HL-60 (cell line): ENCODE measurements at regions not wholly inside any gene's neighbourhood (a gene's known extent, or its start where the extent isn't known, plus 50 kb on each side); places are given as distances from the start of the nearest gene placed in this dataset.

Experiments used
- CTCF ChIP-seq: IDR thresholded peaks from one replicate; pipeline ENCODE4 v1.5.1; 2011; ENCODE audit warnings: low read length, control low read depth, inconsistent platforms; ENCODE audit not compliant: insufficient read depth
- POLR2AphosphoS5 ChIP-seq: IDR thresholded peaks from 2 replicates; pipeline ENCODE4 v1.6.1; 2012; ENCODE audit warnings: low read depth
- SPI1 ChIP-seq: IDR thresholded peaks from 2 replicates; pipeline ENCODE4 v1.6.1; 2012; ENCODE audit warnings: low read depth, mild to moderate bottlenecking, borderline replicate concordance

GRCh38 chr10:47111329-47111862, 188.6 kb upstream of the GDF10 start:
- no peak for TF ChIP-seq CTCF
- TF ChIP-seq SPI1, result no peak
- no peak for TF ChIP-seq POLR2AphosphoS5
